ENCODE measurements at regions not wholly inside any gene's neighbourhood (a gene's known extent, or its start where the extent isn't known, plus 50 kb on each side); places are given as distances from the start of the nearest gene placed in this dataset.

- H3K79me2 ChIP-seq (ENCODE audit: insufficient read depth, low read length): no peaks in the 10 kb centered on the region
- no peak overlapping the region for H3K27ac ChIP-seq (ENCODE audit: insufficient read length, low read depth, low read length)
- peaks cover 16 to 22% of the 10 kb centered on the region in 2 experiments for H3K4me1 Mint-ChIP-seq
- H4K20me1 ChIP-seq (ENCODE audit: control insufficient read depth, insufficient read depth, insufficient read length): no peaks in the 10 kb centered on the region
- H4K8ac ChIP-seq (replicated peaks; ENCODE audit: insufficient read length, low read depth, low read length): no peak overlapping the region
- H2AK5ac ChIP-seq (ENCODE audit: insufficient read length, low read length): no peak overlapping the region
- no peak overlapping the region for H2BK20ac ChIP-seq (ENCODE audit: low read depth, low read length, poor library complexity, severe bottlenecking)
- no peaks in the 10 kb centered on the region for H3K79me1 ChIP-seq (ENCODE audit: insufficient read depth, low read depth, low read length, poor library complexity, severe bottlenecking)
- H3K4me2 ChIP-seq (ENCODE audit: insufficient read depth, insufficient read length, low read length): no peak overlapping the region
- H3K56ac ChIP-seq (ENCODE audit: insufficient read length, low read depth, low read length): no peak overlapping the region
- H2BK15ac ChIP-seq (ENCODE audit: low read depth, low read length): no peak overlapping the region
- peaks cover 4 to 6% of the 10 kb centered on the region in 2 experiments for H3K9me3 Mint-ChIP-seq
- H3K27me3 ChIP-seq (ENCODE audit: insufficient read depth, low read length): no peaks in the 10 kb centered on the region
- no peaks in the 10 kb centered on the region for H3K9me3 ChIP-seq (ENCODE audit: control insufficient read depth, low read depth, low read length)
- H3K36me3 Mint-ChIP-seq (ENCODE audit: insufficient read depth in 1 of 3, low read depth in 3 of 3): peaks cover 3 to 10% (median 5%) of the 10 kb centered on the region in 3 experiments; a peak in 6 of 7 replicates
- H3K23me2 ChIP-seq (ENCODE audit: insufficient read length, low read depth, low read length, poor library complexity, severe bottlenecking): no peaks in the 10 kb centered on the region
- no peak overlapping the region for H2BK120ac ChIP-seq (ENCODE audit: low read depth, low read length, poor library complexity, severe bottlenecking)
- no peak overlapping the region for H3T11ph ChIP-seq (ENCODE audit: low read length)
- H3K18ac ChIP-seq (ENCODE audit: insufficient read length, low read depth, low read length): no peak overlapping the region
- H4K5ac ChIP-seq (ENCODE audit: insufficient read length, low read depth, low read length): no peak overlapping the region
- H3K4me3 Mint-ChIP-seq: no peak overlapping the region
- no peak overlapping the region for H2AFZ ChIP-seq (ENCODE audit: low read length)
- H3K27ac Mint-ChIP-seq: no peak overlapping the region; a peak in 1 of 7 replicates
- H3K4me1 ChIP-seq (ENCODE audit: insufficient read depth, low read length): peaks cover 11% of the 10 kb centered on the region
- no peak overlapping the region for H3K4ac ChIP-seq (ENCODE audit: low read depth, low read length)
- H4K91ac ChIP-seq (ENCODE audit: insufficient read length, low read depth, low read length): no peak overlapping the region
- DNase-seq: no peak
- no peak overlapping the region for H3K14ac ChIP-seq (ENCODE audit: insufficient read depth, low read length)
- no peaks in the 10 kb centered on the region; the same call in 1 of the 2 replicates for H3K27me3 Mint-ChIP-seq (ENCODE audit: low read depth)
- no peak overlapping the region for H3K23ac ChIP-seq (ENCODE audit: insufficient read length, low read depth, low read length)
- no peak overlapping the region for H2BK12ac ChIP-seq (ENCODE audit: insufficient read length, low read depth, low read length)
- H3K9ac ChIP-seq (ENCODE audit: extremely low read depth, insufficient read length, low read length): no peak overlapping the region
- no peak overlapping the region for H2BK5ac ChIP-seq (ENCODE audit: insufficient read length, low read length)
- no CpG with 5 or more reads among the region's 5 CpGs for WGBS (ENCODE audit: extremely low coverage, insufficient read length, low lambda C conversion rate)
- no peak for TF ChIP-seq CTCF (conservative IDR thresholded peaks at IDR 0.05)
Observed at GRCh38 chr12:42695490-42695995, 106.0 kb upstream of the PRICKLE1 start.
